Activated CD8-positive, alpha-beta memory T cell treated with anti-CD3 and anti-CD28 coated beads, Interleukin-2, amount 50 U/mL, for 24 hours (primary cell): ENCODE measurements at regions not wholly inside any gene's neighbourhood (a gene's known extent, or its start where the extent isn't known, plus 50 kb on each side); places are given as distances from the start of the nearest gene placed in this dataset.

Experiments
- DNase-seq: peaks from one replicate; pipeline ENCODE4 v3.0.0-alpha.2; 2020; ENCODE audit errors: extremely low read depth

DNA sequence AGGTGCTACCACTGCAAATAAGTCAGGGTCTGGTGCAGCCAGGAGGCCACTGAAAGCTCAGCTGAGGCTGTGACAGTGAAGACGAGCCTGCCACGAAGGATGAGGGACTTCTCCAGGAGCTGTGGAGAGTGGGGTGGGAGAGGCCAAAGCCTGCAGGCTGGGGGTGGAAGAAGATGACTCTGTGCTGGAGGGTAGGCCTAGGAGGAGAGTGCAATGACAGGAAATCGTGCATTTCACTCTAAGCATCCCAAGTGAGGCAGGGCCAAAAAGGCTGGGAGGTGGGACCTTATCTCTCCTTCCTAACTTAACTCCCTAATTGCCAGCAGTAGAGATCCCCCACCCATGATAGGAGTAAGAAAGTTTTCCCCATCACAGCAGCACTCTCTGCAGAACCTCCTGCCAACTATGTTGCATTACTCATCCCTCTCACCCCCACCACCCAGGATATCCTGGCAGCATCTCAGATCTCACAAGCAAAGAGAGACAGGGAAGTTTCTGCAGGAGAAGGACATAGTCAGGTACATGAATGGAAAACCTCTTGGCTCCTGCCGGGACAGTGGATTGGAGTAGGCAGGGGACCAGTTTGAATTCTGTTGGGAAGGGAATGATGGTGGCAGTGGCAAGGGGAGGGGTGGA is 466.2 kb downstream of the CDH26 start:
- no peak for DNase-seq

DNA sequence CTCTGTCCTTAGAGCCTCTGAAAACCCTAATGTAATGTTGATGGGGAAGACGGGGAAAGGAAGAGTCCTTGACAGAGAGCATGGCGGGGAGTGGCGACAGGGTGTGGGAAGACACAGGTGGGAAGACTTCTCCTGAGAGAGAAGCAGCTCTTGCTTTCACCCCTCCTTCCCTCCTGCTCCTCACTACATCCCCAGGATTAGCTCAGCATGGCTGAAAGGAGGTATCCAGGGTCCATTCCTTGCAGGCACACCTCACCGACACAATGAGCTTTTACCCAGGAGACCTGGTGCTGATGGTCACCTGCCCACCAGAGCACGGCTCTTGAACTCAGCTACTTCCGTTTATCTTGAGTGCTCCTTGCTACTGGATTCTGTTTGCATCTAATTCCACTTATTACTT is 469.3 kb downstream of the CDH26 start:
- DNase-seq = no peak

DNA sequence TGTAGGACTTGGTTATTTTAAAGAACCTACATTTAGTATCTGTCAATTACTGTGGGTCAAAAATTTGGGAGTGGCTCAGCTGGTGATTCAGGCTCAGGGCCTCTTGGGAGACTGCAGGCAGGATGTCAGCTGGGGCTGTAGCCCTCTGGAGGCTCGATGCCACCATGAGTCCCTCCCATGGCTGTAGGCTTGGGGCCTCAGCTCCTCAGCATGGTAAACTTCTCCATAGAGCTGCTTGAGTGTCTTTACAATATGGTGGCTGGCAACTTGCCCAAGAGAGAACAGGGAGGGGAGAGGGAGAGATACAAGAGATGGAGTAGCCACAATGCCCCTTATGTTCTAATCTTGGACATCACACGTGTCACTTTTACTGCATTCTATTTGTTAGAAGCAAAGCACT is 470.4 kb downstream of the CDH26 start:
- no peak for DNase-seq

DNA sequence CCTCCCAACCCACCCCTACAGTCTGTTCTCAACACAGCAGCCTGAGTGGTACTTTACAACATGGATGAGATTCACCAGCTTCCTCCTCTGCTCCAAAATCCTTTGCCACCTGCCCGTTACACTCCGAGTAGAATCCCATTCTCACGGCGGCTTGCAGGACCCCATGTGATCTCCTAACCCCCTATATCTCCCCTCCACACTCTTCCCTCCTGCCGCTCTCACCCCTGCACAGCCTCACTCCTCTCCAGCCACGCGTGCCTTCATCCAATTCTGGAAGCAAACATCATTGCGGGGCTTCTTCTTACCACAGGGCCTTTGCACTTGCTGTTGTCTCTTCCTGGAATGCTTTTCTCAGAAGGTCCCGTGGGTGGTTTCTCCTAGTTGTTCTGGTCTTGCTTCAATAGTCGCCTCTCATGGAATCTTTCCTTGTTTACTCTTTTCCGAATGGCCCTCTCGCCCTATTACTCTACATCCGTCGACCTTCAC is 472.3 kb downstream of the CDH26 start:
- no peak for DNase-seq

DNA sequence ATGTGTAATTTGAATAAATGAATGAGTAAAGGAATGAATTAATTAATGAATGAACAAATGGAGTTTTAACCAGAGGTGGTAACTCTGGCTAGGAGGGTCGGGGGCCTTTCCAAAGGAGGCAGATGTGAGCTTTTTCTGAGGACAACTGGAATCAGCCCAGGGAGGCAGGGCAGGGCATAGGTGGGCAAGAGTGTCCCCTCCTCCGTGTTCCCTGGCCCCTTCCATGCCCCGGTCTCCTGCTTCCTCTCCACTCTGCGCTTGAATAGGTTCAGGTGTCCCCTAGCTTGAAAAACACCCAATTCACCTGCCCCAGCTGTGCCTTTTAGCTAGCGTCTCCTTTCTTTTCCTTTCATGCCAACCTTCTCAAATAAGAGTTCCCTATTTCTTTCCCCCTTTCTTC is 473.1 kb downstream of the CDH26 start:
- DNase-seq = no peak

DNA sequence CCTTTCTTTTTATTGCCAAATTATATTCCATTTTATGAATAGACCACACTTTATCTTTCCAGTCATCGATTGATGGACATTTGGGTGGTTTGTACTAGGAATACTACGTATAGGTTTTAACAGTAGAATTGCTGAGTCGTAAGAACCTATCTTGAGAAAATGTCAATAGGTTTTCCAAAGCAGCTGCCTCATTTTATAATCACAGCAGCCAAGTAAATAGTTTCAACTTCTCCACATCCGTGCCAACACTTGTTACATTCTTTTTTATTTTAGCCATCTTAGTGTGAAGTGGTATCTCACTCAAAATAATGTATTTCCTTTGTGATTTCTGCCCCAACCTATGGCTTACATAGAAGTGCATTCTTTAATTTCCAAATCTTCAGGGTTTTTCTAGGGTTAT is 479.2 kb downstream of the CDH26 start:
- no peak for DNase-seq

DNA sequence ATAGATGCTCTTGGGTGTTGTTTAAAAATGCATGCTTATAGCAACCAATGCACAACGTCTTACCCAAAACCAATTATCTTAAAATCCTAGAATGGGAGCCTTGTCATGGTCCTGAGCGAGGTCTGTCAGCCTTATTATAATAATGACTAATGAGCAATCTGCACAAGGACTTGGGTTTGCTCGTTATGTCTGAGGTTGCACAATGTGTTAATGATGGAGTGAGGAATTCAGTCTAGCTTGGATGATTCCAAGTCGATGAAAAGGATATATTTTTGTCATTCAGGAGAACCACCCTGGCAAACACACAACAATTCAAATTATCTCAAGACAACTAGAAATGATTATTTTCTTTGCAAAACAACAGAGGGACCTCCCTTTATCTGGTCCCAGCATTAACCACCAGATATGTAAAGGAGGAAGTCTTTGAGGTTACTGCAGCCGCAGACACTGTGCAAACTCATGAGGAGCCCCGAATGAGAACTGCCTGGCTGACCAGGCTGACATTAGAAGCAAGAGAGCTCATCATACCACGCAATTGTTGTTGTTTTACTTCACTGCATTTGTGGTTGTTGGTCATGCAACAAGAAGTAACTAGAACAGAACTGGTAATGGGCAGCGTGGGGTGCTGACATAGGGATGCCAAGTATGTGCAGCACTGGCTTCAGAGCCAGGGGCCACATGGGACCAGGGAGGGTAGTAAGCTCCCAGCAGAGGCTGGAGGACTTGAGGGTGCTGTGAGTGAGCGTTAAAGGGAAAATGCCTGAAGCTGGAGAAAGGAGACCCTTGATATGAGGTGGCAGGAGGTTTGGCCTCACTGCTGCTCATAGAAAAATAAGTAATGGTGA is 488.3 kb downstream of the CDH26 start:
- DNase-seq = no peak

DNA sequence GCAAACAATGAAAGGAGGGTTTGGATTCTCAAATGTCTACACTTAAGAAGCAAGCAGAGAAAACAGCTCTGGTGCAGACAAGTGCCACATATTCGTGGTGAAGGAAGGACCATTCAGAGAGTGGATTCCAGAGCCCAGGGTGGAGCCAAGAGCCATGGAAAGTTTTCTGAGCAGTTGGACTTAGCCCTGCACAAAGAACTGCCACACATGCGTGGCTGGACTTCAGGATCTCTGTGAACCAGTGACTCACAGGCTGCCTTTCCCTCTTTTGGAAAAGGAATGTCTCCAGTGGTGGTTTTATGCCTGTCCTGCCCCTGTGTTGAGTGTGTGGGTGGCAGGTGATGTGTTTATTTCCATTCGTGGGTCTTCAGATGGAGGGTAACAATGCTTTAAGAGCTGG is 489.5 kb downstream of the CDH26 start:
- no peak for DNase-seq

DNA sequence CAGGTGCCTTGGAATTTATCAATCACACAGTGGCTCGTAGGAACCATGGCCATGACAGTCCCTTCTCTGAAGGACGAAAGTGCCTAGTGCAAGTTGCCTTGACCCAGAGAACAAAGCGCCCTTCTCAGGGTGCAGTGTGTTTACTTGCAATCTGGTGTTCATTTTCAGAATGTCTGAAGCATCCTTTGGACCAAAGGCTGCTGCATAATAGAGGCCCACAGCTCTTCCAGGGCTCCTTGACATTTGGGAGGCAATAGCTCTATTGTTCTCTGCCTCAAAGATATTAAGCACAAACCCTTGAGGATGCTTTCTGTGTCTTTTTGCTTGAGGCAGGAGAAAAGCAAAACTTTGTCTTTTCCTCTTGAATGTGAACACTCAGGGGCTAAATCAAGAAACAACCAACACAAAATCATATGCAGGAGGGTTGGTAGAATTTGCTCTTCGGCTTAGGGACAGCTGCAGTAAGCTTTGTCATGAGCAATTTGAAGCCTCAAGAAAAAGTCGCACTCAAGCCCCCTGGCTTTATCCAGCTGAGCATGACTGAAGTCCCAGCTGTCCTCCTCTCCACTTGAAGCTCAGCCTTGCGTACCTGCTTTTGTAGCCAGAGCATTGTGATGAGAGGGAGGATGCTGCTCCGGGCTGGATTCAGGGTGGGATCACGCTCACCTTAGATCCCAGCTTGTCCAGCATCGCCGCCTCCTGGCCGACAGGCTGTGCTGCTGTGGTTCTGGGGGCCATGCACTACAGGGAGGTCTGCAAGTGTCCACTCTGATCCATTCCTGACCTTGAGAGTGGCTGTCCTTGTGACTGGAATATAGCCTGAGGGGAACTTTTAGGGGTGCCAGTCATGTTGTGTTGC is 495.4 kb downstream of the CDH26 start:
- DNase-seq = no peak

DNA sequence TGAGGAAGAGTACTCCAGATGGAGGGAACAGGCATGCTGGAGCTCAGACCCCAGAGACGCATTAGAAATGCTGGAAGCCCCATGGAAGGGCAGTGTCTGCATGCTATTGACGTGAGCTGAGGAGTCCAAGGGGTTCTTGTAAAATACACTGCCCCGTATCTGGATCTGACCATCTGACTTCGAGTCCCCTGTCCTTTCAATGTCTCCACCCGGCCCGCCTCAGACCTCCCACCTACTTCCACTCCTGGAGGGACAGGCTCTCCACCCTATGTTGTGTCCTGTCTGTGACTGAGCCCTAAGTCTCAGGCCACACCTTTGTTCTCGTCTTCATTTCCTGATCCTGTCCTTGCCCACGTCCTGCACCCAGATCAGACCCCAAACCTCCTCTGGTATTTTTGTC is 496.3 kb downstream of the CDH26 start:
- DNase-seq = no peak

DNA sequence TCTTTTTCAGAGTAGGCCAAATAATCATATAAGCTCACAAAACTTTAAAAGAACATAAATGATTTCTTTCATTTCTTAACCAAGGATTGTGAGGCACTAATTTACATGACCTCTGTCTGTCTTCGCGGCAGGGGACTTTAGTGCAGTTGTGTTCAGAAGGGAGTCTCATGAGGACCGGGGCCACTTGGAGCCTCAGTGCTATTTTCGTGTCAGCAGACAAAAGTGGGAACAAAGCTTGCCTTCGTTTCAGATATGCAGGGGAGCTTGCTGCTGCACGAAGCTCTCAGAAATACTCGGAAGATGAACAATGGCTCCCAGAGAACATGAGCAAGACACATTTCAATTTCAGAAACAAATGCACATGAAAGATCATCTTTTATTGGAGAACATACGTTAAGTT is 497.0 kb downstream of the CDH26 start:
- DNase-seq = no peak

DNA sequence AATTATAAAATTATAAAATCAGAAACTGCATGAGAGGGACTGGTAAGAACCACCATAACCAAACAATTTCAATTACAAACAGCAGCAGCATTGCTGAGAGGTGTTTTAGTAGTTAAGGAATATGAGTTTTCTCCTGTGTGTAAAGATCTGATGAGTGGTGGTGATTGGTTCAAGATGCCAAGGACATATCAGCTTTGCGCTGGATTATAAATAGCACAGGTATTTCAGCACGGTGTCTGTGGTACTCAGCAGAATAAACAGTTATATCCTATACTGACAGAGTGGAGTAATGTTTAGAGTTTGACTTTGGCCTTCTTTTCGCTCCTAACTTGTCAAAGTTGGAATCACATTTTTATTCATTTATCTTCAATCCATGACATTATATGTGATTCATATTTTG is 501.0 kb downstream of the CDH26 start:
- DNase-seq = no peak

DNA sequence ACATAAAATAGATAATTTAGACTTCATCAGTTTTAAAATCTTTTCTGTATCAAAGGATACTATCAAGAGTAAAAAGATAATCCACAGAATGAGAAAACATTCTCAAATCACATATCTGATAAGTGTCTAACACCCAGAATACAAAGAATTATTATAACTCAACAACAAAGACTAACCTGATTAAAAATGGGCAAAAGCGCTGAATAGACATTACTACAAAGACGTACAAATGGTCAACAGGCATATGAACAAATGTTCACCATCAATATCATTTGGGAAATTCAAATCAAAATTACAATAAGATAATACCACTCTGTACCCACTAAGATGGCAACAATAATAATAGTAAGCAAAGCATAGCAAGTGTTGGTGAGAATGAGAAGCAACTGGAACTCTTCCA is 503.8 kb downstream of the CDH26 start:
- no peak for DNase-seq

DNA sequence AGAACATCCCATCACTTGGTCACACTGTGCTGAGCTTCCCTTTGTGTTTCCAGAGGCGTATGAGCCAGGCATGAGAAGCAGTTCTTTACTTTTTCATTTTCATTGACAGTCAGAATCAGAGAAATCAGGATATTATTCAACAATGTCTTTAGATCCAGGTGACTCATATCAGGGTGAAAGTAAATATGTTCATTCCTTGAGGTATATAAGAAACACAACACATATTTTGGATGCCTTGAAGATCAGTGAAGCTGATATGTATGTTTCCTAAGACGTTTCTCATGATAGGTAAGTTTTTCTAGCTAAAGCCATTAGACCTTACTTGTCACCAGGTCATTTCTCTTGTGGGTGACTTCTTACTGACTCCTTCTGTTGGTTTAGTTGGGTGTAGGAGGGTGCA is 505.6 kb downstream of the CDH26 start:
- DNase-seq = no peak

DNA sequence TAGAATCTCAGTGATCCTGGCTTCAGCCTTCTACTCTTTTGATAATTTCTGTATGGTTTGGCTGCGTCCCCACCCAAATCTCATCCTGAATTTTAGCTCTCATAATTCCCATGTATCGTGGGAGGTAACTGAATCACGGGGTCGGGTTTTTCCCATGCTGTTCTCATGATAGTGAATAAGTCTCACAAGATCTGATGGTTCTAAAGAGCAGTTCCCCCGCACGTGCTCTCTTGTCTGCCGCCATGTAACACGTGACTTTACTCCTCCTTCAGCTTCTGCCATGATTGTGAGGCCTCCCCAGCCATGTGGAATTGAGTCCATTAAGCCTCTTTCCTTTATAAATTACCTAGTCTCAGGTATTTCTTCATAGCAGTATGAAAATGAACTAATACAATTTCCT is 507.2 kb downstream of the CDH26 start:
- no peak for DNase-seq

DNA sequence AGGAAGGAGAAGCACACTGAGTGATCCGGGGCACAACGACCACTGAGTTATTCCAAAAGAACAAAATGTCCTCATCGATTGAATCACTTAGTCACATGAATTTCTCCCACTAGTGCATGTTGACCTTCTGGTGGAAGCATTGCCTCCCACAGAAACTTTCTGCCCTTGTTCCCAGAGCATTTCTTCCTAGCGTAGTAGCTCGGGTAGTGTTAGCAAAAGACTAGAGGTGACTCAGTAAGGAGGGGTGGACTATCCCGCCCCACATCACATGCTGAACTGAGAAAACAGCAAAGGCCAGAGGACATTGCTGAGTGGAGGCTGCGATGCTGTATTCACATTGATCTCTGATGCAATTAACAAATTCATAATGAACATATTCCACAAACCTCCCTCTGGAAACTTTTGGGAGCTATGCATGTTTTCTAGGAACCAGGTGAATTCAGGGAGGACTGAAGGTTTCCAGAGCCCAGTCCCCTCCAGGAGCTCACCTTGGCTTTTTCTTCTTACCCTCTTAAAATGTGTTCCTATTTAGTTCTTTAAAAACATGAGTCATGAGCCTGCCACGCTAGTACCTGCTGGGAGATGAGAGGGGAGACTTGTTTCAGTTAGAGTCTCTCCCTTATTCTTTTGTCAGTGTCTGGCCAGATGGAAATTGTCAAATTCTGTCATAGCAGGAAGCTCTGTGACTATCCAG is 507.9 kb downstream of the CDH26 start:
- no peak for DNase-seq

DNA sequence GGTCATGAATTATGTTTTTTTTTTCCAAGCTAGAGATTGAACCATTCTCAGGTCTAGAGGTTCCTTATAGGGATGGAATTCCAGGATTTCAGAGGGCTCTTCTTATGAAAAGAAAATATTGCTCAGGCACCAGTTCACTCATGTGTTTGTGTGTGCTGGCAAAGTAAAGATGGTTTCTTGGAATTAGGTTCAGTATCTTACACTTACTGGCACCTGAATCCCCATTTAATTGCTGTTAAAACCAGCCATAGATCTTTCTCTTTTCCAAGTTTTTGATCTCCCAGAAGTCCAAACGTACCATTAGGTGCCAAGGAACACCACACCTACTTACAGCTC is 508.4 kb downstream of the CDH26 start:
- no peak for DNase-seq

DNA sequence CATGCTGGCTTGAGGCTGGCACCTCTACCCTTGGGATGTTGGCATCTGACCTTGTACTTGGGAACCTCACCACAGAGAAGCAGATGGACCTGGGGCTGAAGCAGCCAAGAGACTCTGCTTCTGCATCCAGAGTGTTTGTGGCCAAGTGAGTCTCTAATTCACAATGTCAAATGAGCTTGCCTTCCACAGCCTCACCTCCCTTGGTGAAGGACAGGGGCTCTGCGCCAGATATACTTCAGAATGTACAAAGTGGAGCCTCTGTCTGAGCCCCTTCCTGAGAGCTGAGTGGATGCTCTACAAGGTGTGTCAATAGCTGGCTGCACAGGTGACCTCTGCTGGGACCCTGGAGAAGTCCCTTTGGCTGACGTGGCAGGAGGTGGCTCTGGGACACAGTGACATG is 508.9 kb downstream of the CDH26 start:
- DNase-seq = no peak

DNA sequence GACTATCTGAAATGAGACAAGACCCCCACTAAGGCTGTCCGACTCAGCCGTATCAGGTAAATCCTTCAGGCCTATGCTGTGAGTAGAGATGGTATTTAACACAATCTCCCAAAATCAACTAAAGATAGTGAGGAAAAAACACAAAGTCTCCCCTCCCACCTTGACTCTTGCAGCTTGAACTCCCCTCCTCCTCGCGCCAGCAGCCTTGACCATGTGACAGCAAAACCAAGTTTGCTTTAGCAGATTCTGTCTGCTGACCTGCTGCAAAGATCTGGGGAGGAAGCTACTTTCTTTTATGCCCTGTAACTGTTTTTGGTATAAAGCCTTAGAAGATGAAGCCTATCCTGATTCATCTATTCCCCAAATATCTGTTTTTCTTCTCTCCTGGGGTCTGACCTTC is 509.5 kb downstream of the CDH26 start:
- no peak for DNase-seq

DNA sequence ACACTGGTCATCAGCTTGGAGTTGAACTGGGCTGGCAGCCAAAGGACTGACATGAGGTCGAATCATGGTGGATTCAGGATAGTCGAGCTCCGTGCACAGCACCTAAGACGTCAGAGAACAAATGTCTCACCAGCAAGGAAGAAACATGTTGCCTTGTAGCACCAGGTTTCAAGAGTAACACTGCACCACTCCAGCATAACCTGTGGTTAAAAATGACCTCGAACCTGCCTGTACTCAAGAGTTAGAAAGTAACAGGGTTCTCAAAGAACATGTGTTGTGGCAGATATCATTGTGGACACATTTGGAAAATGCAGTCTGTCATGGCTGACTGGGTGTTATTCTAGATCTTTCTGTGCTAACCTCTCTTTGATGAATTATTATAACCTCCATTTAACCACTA is 511.6 kb downstream of the CDH26 start:
- no peak for DNase-seq

DNA sequence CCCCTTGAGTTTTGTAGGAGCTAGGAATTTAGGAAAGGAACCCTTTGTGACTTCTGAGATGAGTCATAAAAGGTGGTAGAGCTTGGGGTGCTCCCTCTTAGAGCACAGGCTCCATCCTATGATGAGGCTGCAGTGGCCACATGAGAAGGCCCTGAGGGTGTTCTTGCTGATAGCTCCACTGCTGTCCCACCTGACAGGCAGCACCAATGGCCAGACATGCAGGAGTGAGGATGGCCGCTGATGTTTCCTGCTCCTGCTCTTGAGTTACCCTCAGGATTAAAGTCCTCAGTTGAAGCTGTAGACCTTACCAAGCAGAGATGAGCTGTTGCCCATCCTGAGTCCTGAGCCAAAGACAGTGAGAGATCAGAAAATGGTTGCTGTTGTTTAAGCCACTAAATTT is 512.1 kb downstream of the CDH26 start:
- DNase-seq = no peak

DNA sequence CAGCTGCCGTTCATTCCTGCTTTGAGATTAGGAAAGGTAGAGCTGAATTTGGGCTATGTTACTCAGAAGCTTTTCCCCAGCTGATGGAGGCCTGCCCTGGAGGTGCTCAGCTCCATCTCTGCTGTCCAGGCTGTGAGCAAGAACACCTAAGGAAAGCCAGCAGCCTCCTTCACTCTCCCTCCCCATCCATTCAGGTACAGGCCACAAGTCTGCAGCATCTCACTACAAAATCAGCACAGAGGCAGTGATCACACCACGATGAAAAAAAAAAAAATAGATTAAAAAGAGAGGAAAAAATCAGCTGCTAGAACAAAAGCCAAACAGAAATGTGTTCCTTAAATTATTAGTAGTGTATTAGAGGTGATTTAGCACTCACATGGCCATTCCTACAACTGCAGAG is 515.0 kb downstream of the CDH26 start:
- no peak for DNase-seq
